Neuronal stem cell (in vitro differentiated cells): ENCODE measurements at regions not wholly inside any gene's neighbourhood (a gene's known extent, or its start where the extent isn't known, plus 50 kb on each side); places are given as distances from the start of the nearest gene placed in this dataset.

Experiments
- DNase-seq: peaks from one replicate; pipeline ENCODE4 v3.0.0-alpha.2; 2013; ENCODE audit warnings: low spot score
- H2AFZ ChIP-seq: one replicate; pipeline ENCODE4 v1.6.1; 2013; ENCODE audit warnings: mild to moderate bottlenecking, low read length, inconsistent platforms
- H2AK5ac ChIP-seq: 2 replicates; pipeline ENCODE4 v1.6.1; 2013; ENCODE audit warnings: low read depth, mild to moderate bottlenecking, inconsistent platforms, low read length, moderate library complexity, mixed read lengths
- H2BK120ac ChIP-seq: 2 replicates; pipeline ENCODE4 v1.6.1; 2013; ENCODE audit warnings: low read depth, mild to moderate bottlenecking, inconsistent platforms, low read length, moderate library complexity, mixed read lengths
- H2BK12ac ChIP-seq: one replicate; pipeline ENCODE4 v1.6.1; 2013; ENCODE audit warnings: low read length, inconsistent platforms
- H2BK15ac ChIP-seq: 2 replicates; pipeline ENCODE4 v1.6.1; 2013; ENCODE audit warnings: mild to moderate bottlenecking, low read length, inconsistent platforms, mixed read lengths
- H2BK5ac ChIP-seq: one replicate; pipeline ENCODE4 v1.6.1; 2013; ENCODE audit warnings: inconsistent platforms, mild to moderate bottlenecking, low read length, moderate library complexity
- H3K14ac ChIP-seq: one replicate; pipeline ENCODE4 v1.6.1; 2013; ENCODE audit warnings: low read length, inconsistent platforms
- H3K18ac ChIP-seq: 2 replicates; pipeline ENCODE4 v1.6.1; 2013; ENCODE audit warnings: low read length, inconsistent platforms
- H3K23ac ChIP-seq: 2 replicates; pipeline ENCODE4 v1.6.1; 2013; ENCODE audit warnings: low read depth, mild to moderate bottlenecking, mixed read lengths, low read length, inconsistent platforms; ENCODE audit not compliant: poor library complexity
- H3K27ac ChIP-seq: replicated peaks from 3 replicates; pipeline ENCODE4 v1.5.1; 2013; ENCODE audit warnings: low read length, inconsistent platforms
- H3K27me3 ChIP-seq, 3 experiments: 2 replicates each; pipeline ENCODE4 v1.6.1; 2013; ENCODE audit warnings: low read length in 3 of 3, mild to moderate bottlenecking in 2 of 3, inconsistent platforms in 1 of 3, low read depth in 1 of 3, mixed read lengths in 1 of 3, moderate library complexity in 1 of 3; ENCODE audit not compliant: control insufficient read depth in 3 of 3, insufficient read depth in 3 of 3
- H3K36me3 ChIP-seq, 2 donors: replicated peaks in 1 of 2; 2 replicates each; pipeline ENCODE4 v1.6.1; 2013; ENCODE audit warnings: low read length in 2 of 2; ENCODE audit not compliant: control insufficient read depth in 2 of 2, insufficient read depth in 2 of 2
- H3K4ac ChIP-seq: 2 replicates; pipeline ENCODE4 v1.6.1; 2013; ENCODE audit warnings: inconsistent platforms, mild to moderate bottlenecking, low read length, moderate library complexity
- H3K4me1 ChIP-seq, 2 donors: 1 replicate in 1 of 2; 2 replicates in 1 of 2; pipeline ENCODE4 v1.6.1; 2013; ENCODE audit warnings: low read length in 2 of 2, low read depth in 1 of 2; ENCODE audit not compliant: control insufficient read depth in 2 of 2, insufficient read depth in 1 of 2
- H3K4me2 ChIP-seq: one replicate; pipeline ENCODE4 v1.6.1; 2013; ENCODE audit warnings: mild to moderate bottlenecking, low read length, inconsistent platforms; ENCODE audit not compliant: insufficient read depth, poor library complexity, severe bottlenecking
- H3K4me3 ChIP-seq, 2 donors: 2 replicates each; pipeline ENCODE4 v1.5.1; 2013; ENCODE audit warnings: low read length in 2 of 2, mild to moderate bottlenecking in 2 of 2, inconsistent platforms in 1 of 2, moderate library complexity in 1 of 2
- H3K79me1 ChIP-seq: one replicate; pipeline ENCODE4 v1.6.1; 2013; ENCODE audit warnings: low read depth, mild to moderate bottlenecking, inconsistent platforms, low read length, moderate library complexity
- H3K9ac ChIP-seq: one replicate; pipeline ENCODE4 v1.6.1; 2013; ENCODE audit warnings: mild to moderate bottlenecking, low read depth, low read length, inconsistent platforms; ENCODE audit not compliant: poor library complexity
- H3K9me3 ChIP-seq, 2 donors: replicated peaks in 1 of 2; 2 replicates each; pipeline versions ENCODE3 to v1.6.1; 2013; ENCODE audit warnings: low read length in 2 of 2, mild to moderate bottlenecking in 2 of 2, inconsistent platforms in 1 of 2, low read depth in 1 of 2, mixed read lengths in 1 of 2, moderate library complexity in 1 of 2; ENCODE audit not compliant: control insufficient read depth in 2 of 2, insufficient read depth in 1 of 2
- H4K8ac ChIP-seq: one replicate; pipeline ENCODE4 v1.6.1; 2013; ENCODE audit warnings: low read depth, mild to moderate bottlenecking, inconsistent platforms, low read length, moderate library complexity
- H4K91ac ChIP-seq: one replicate; pipeline ENCODE4 v1.6.1; 2013; ENCODE audit warnings: low read length, low read depth, mild to moderate bottlenecking, inconsistent platforms; ENCODE audit not compliant: poor library complexity
- WGBS, 2 donors: extraction: QIAGEN DNeasy Blood & Tissue Kit; methylation state at CpG; one replicate each; pipeline ENCODE4 v1.1.7; 2013; ENCODE audit warnings: missing lambda C conversion rate in 2 of 2, mixed read lengths in 1 of 2; ENCODE audit not compliant: insufficient read length in 2 of 2, insufficient replicate concordance in 1 of 2; ENCODE audit errors: extremely low coverage in 2 of 2; 5-methylcytosine and 5-hydroxymethylcytosine counted together

DNA sequence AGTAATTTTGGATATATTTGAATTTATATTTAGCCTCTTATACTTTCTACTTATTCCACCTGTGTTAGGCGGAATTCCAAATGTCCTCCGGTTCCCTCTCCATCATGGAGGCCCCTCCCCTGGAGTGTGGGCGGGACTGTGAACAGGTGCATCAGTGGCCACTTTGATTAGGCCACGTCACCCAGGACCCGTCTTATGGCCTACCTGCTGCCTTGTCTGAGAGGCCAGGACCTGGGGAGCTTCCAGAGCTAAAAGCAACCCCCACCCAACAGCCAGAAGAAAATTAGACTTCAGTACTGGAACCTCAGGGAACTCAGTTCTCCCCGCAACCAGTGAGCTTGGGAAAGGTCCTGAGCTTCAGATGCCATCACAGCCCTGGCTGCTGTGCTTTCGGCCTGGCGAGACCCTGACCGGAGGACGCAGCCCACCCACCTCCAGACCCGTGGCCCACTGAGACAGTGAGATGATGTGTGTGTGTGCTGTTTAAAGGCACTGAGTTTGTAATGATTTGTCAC, 200.2 kb upstream of the SOX1 start:
- no peak overlapping the region for H3K27ac ChIP-seq
- H2BK120ac ChIP-seq = no peak overlapping the region
- H3K23ac ChIP-seq = no peak overlapping the region
- H3K36me3 ChIP-seq = no peaks in the 10 kb centered on the region
- H4K8ac ChIP-seq = no peak overlapping the region
- H3K27me3 ChIP-seq = peaks cover 0 to 34% (median 0%) of the 10 kb centered on the region in 3 experiments
- no peak overlapping the region for H2BK12ac ChIP-seq
- no peak for DNase-seq
- no peak overlapping the region for H3K4ac ChIP-seq
- H3K9me3 ChIP-seq = peaks cover 0 to 9% of the 10 kb centered on the region in 2 donors
- no peak overlapping the region for H3K4me3 ChIP-seq
- H3K4me1 ChIP-seq = peaks cover 0 to 4% of the 10 kb centered on the region in 2 donors
- H3K79me1 ChIP-seq = no peaks in the 10 kb centered on the region
- H3K18ac ChIP-seq = no peak overlapping the region
- no CpG with 5 or more reads among the region's 11 CpGs for whole genome bisulfite sequencing, 2 donors
- no peak overlapping the region for H3K9ac ChIP-seq
- H4K91ac ChIP-seq = no peak overlapping the region
- H2AFZ ChIP-seq = no peak overlapping the region
- H2AK5ac ChIP-seq = no peak overlapping the region
- H2BK5ac ChIP-seq = no peak overlapping the region
- H2BK15ac ChIP-seq = no peak overlapping the region
- no peak overlapping the region for H3K4me2 ChIP-seq
- no peak overlapping the region for H3K14ac ChIP-seq

DNA sequence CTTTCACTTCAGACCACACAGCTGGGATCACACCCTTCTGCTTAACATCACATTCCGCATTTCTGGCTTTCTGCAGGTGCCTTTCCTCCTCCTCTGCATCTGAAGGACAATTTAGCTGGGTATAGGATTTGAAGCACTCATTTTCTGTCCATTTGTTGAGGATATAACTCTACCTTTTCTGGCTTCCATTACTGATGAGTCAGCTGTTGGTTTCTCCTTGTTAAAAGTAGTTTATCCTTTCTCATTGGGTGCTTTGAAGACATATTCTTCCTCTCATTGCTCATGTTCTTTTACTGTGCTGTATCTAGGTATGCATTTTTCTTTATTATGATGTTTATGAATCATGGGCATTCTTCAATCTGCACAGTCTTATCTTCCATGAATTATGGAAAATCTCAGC, 199.3 kb upstream of the SOX1 start:
- H4K91ac ChIP-seq = no peak overlapping the region
- no peaks in the 10 kb centered on the region for H3K79me1 ChIP-seq
- no peak overlapping the region for H2BK12ac ChIP-seq
- no peak overlapping the region for H3K18ac ChIP-seq
- no peak overlapping the region for H2AK5ac ChIP-seq
- no peak overlapping the region for H3K23ac ChIP-seq
- H2BK5ac ChIP-seq = no peak overlapping the region
- no peak overlapping the region for H3K4me3 ChIP-seq
- H3K9me3 ChIP-seq = peaks cover 0 to 5% of the 10 kb centered on the region in 2 donors
- H3K36me3 ChIP-seq = no peaks in the 10 kb centered on the region
- no CpG with 5 or more reads among the region's 1 CpG for WGBS, 2 donors
- no peak for DNase-seq
- no peak overlapping the region for H4K8ac ChIP-seq
- no peak overlapping the region for H3K4ac ChIP-seq
- H2BK120ac ChIP-seq = no peak overlapping the region
- no peak overlapping the region for H3K27ac ChIP-seq
- H3K9ac ChIP-seq = no peak overlapping the region
- H3K4me1 ChIP-seq = peaks cover 0 to 6% of the 10 kb centered on the region in 2 donors
- H2AFZ ChIP-seq = no peak overlapping the region
- H2BK15ac ChIP-seq = no peak overlapping the region
- H3K14ac ChIP-seq = no peak overlapping the region
- H3K4me2 ChIP-seq = no peak overlapping the region
- peaks cover 0 to 40% (median 0%) of the 10 kb centered on the region in 3 experiments for H3K27me3 ChIP-seq

DNA sequence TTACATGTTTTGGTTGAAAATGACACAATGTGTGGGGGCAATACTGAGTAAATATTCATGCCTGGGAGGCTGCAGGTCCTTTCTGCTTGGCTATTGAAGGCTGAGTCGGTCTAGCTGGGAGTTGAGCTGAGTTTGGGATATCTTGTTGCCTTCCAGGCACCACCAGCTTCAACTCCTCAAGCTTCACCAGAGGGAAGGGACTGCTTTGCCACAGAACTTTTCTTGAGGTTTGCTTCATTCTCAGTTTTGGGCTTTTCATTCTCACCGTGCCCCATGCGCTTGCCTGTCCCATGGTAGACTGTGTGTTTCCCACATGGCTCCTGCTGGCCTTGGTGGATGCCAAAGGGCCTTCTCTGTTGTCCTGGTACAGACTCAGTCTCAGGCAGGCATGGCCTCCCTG, 198.2 kb upstream of the SOX1 start:
- peaks cover 0 to 5% of the 10 kb centered on the region in 2 donors for H3K9me3 ChIP-seq
- no peaks in the 10 kb centered on the region for H3K36me3 ChIP-seq
- no peak overlapping the region for H2BK5ac ChIP-seq
- no peak overlapping the region for H3K9ac ChIP-seq
- no peak overlapping the region for H2AFZ ChIP-seq
- H2AK5ac ChIP-seq = no peak overlapping the region
- H3K4me1 ChIP-seq = peaks cover 0 to 3% of the 10 kb centered on the region in 2 donors
- peaks cover 0 to 37% (median 0%) of the 10 kb centered on the region in 3 experiments for H3K27me3 ChIP-seq
- H2BK12ac ChIP-seq = no peak overlapping the region
- H3K27ac ChIP-seq = no peak overlapping the region
- no CpG with 5 or more reads among the region's 3 CpGs for WGBS, 2 donors
- H2BK120ac ChIP-seq = no peak overlapping the region
- no peak overlapping the region for H2BK15ac ChIP-seq
- no peak for DNase-seq
- no peak overlapping the region for H3K23ac ChIP-seq
- no peak overlapping the region for H3K14ac ChIP-seq
- H3K79me1 ChIP-seq = no peaks in the 10 kb centered on the region
- no peak overlapping the region for H3K18ac ChIP-seq
- no peak overlapping the region for H3K4ac ChIP-seq
- H3K4me3 ChIP-seq = no peak overlapping the region
- H4K8ac ChIP-seq = no peak overlapping the region
- no peak overlapping the region for H3K4me2 ChIP-seq
- H4K91ac ChIP-seq = no peak overlapping the region

DNA sequence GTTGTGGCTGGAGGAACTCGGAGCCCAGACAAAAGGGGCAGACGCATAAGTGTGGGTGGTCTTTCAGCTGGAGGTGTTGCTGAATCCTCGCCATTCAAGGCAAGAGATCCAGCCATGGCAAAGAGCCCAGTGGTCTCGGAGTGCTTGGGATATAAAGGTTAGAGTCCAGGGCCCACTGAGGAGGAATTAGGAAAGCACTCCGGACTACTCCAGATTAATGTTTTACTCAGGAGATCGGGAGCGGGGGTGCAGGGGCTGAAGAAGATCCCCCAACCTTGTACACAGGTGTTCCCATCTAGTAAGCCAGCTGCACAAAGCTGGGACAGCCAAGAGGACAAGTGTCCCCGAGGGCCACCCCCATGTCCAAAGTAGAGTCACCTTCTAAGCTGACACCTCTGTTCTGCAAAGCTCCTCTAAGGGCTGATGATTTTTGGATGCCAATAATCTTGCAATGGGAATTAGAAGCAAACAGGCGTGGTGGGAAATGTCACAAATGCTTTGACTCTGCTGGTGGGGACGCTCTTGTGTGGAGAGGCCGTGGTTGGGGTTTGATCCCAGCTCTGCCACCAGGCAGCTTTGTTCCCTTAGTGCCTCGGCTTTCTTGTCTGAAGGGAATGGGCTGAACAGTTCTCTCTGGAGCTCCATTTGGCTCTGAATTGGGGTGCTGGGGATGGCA, 194.3 kb upstream of the SOX1 start:
- H4K8ac ChIP-seq = no peak overlapping the region
- H2BK5ac ChIP-seq = no peak overlapping the region
- no peak overlapping the region for H2AFZ ChIP-seq
- DNase-seq = no peak
- H3K9ac ChIP-seq = no peak overlapping the region
- no peak overlapping the region for H2BK12ac ChIP-seq
- H3K18ac ChIP-seq = no peak overlapping the region
- peaks cover 0 to 3% of the 10 kb centered on the region in 2 donors for H3K4me1 ChIP-seq
- no peaks in the 10 kb centered on the region for H3K9me3 ChIP-seq
- no peak overlapping the region for H3K4me3 ChIP-seq
- no peak overlapping the region for H3K14ac ChIP-seq
- no peak overlapping the region for H2BK120ac ChIP-seq
- H2BK15ac ChIP-seq = no peak overlapping the region
- H3K4ac ChIP-seq = no peak overlapping the region
- H3K4me2 ChIP-seq = no peak overlapping the region
- no peak overlapping the region for H3K23ac ChIP-seq
- H4K91ac ChIP-seq = no peak overlapping the region
- WGBS, 2 donors = no CpG with 5 or more reads among the region's 12 CpGs
- peaks cover 0 to 20% (median 0%) of the 10 kb centered on the region in 3 experiments for H3K27me3 ChIP-seq
- H3K79me1 ChIP-seq = no peaks in the 10 kb centered on the region
- H3K36me3 ChIP-seq = no peaks in the 10 kb centered on the region
- no peak overlapping the region for H3K27ac ChIP-seq
- H2AK5ac ChIP-seq = peak overlapping the region; percentile 30
